GM23338 (cell line): ENCODE measurements at regions not wholly inside any gene's neighbourhood (a gene's known extent, or its start where the extent isn't known, plus 50 kb on each side); places are given as distances from the start of the nearest gene placed in this dataset.
A peak's percentile ranks its signal among the peaks of the same experiment; 100 is the strongest.

Source experiments
- ATAC-seq: fragments of 200-7000 bp; cut with Tn5 transposase; 3 replicates; pipeline ENCODE4 v1.9.1; 2020
- DNase-seq: peaks from one replicate; pipeline ENCODE4 v3.0.0-alpha.2; 2015; ENCODE audit warnings: low spot score
- H2AFZ ChIP-seq: fragments of 200-600 bp; sonication (generic); 2 replicates; pipeline ENCODE4 v1.8.0; 2016; ENCODE audit warnings: antibody characterized with exemption, mild to moderate bottlenecking, moderate library complexity
- H3F3A ChIP-seq: fragments of 200-600 bp; sonication (generic); replicated peaks from 2 replicates; pipeline ENCODE4 v1.8.0; 2017; ENCODE audit warnings: antibody characterized with exemption, mixed run types, low read depth
- H3K27ac ChIP-seq: fragments of 200-600 bp; sonication (generic); 2 replicates; pipeline ENCODE4 v1.6.1; 2016; ENCODE audit warnings: low read depth
- H3K27me3 ChIP-seq: fragments of 200-600 bp; sonication (generic); 2 replicates; pipeline ENCODE4 v1.8.0; 2016; ENCODE audit warnings: mild to moderate bottlenecking, mixed run types, moderate library complexity; ENCODE audit not compliant: insufficient read depth
- H3K36me3 ChIP-seq: fragments of 200-600 bp; sonication (generic); 2 replicates; pipeline ENCODE4 v1.8.0; 2016; ENCODE audit warnings: mild to moderate bottlenecking; ENCODE audit not compliant: insufficient read depth
- H3K4me1 ChIP-seq: fragments of 200-600 bp; sonication (generic); 2 replicates; pipeline ENCODE4 v1.8.0; 2016; ENCODE audit warnings: mild to moderate bottlenecking, moderate library complexity; ENCODE audit not compliant: insufficient read depth
- H3K4me2 ChIP-seq: fragments of 200-600 bp; sonication (generic); 2 replicates; pipeline ENCODE4 v1.7.1; 2017; ENCODE audit warnings: mixed run types
- H3K4me3 ChIP-seq: fragments of 200-600 bp; sonication (generic); 2 replicates; pipeline ENCODE4 v1.6.1; 2016; ENCODE audit warnings: mixed run types
- H3K79me2 ChIP-seq: fragments of 200-600 bp; sonication (generic); replicated peaks from 2 replicates; pipeline ENCODE4 v1.8.0; 2017; ENCODE audit warnings: mild to moderate bottlenecking; ENCODE audit not compliant: insufficient read depth
- H3K9me2 ChIP-seq: fragments of 200-600 bp; sonication (generic); 2 replicates; pipeline ENCODE4 v1.8.0; 2017; ENCODE audit not compliant: insufficient read depth
- H4K20me1 ChIP-seq: fragments of 200-600 bp; sonication (generic); replicated peaks from 2 replicates; pipeline ENCODE4 v1.8.0; 2017; ENCODE audit warnings: mild to moderate bottlenecking; ENCODE audit not compliant: insufficient read depth
- H3K27ac Mint-ChIP-seq: 2 replicates; pipeline ENCODE4 v1.8.0; 2020; ENCODE audit warnings: inconsistent platforms, mild to moderate bottlenecking, moderate library complexity, mixed read lengths
- H3K27me3 Mint-ChIP-seq: 3 replicates; pipeline ENCODE4 v1.8.0; 2022; ENCODE audit warnings: low read depth, mild to moderate bottlenecking, moderate library complexity, mixed read lengths, inconsistent platforms; ENCODE audit not compliant: insufficient read depth, poor library complexity
- H3K36me3 Mint-ChIP-seq: 3 replicates; pipeline ENCODE4 v1.8.0; 2021; ENCODE audit warnings: low read depth, mild to moderate bottlenecking, inconsistent platforms, moderate library complexity, mixed read lengths
- H3K4me1 Mint-ChIP-seq: 3 replicates; pipeline ENCODE4 v1.8.0; 2020; ENCODE audit warnings: mild to moderate bottlenecking, inconsistent platforms, mixed read lengths
- H3K4me3 Mint-ChIP-seq: 3 replicates; pipeline ENCODE4 v1.8.0; 2021; ENCODE audit warnings: moderate library complexity, mild to moderate bottlenecking, inconsistent platforms, mixed read lengths
- H3K9me3 Mint-ChIP-seq: 3 replicates; pipeline ENCODE4 v1.8.0; 2020; ENCODE audit warnings: moderate library complexity, mild to moderate bottlenecking, inconsistent platforms, mixed read lengths
- CREB1 ChIP-seq: fragments of 250-450 bp; sonication (Bioruptor Pico); IDR thresholded peaks from 2 replicates; pipeline ENCODE4 v1.5.0; 2020; ENCODE audit warnings: low read depth, mild to moderate bottlenecking, moderate library complexity
- CTCF ChIP-seq, 2 experiments: fragments of 200-600 bp in 1 of 2; sonication (generic) in 1 of 2; conservative IDR thresholded peaks; 2 replicates each; pipeline versions ENCODE4 v1.5.1 to v1.6.1; 2016 to 2017; ENCODE audit warnings: antibody characterized with exemption in 2 of 2, low read depth in 2 of 2, mild to moderate bottlenecking in 2 of 2, moderate library complexity in 1 of 2
- ETS1 ChIP-seq: IDR thresholded peaks from 2 replicates; pipeline ENCODE4 v1.6.1; 2016; ENCODE audit warnings: antibody characterized with exemption
- EZH2 ChIP-seq: fragments of 200-600 bp; sonication (generic); IDR thresholded peaks from one replicate; pipeline ENCODE4 v1.8.0; 2017; ENCODE audit warnings: antibody characterized with exemption, mild to moderate bottlenecking, low read depth; ENCODE audit not compliant: unreplicated experiment
- JUNB ChIP-seq: IDR thresholded peaks from one replicate; pipeline ENCODE4 v1.6.1; 2016; ENCODE audit warnings: antibody characterized with exemption; ENCODE audit not compliant: unreplicated experiment
- NANOG ChIP-seq: IDR thresholded peaks from 2 replicates; pipeline ENCODE4 v1.6.1; 2016; ENCODE audit warnings: antibody characterized with exemption, borderline replicate concordance
- POLR2AphosphoS5 ChIP-seq: IDR thresholded peaks from 2 replicates; pipeline ENCODE4 v1.6.1; 2016; ENCODE audit warnings: antibody characterized with exemption, low read depth
- REST ChIP-seq: IDR thresholded peaks from one replicate; pipeline ENCODE4 v1.6.1; 2018; ENCODE audit warnings: antibody characterized with exemption; ENCODE audit not compliant: unreplicated experiment
- STAT1 ChIP-seq: IDR thresholded peaks from one replicate; pipeline ENCODE4 v1.6.1; 2016; ENCODE audit warnings: antibody characterized with exemption; ENCODE audit not compliant: unreplicated experiment
- ZNF114 ChIP-seq: fragments of 250-450 bp; sonication (Bioruptor Pico); IDR thresholded peaks from 2 replicates; pipeline ENCODE4 v1.5.0; 2020; ENCODE audit warnings: mild to moderate bottlenecking, moderate library complexity
- ZNF331 ChIP-seq: fragments of 250-450 bp; sonication (Bioruptor Pico); IDR thresholded peaks from 2 replicates; pipeline ENCODE4 v1.5.0; 2020; ENCODE audit warnings: low read depth, mild to moderate bottlenecking, moderate library complexity
- ZNF462 ChIP-seq: fragments of 250-450 bp; sonication (Bioruptor Pico); IDR thresholded peaks from 2 replicates; pipeline ENCODE4 v1.5.0; 2020; ENCODE audit warnings: mild to moderate bottlenecking, moderate library complexity

- Histone ChIP-seq H3K79me2 (no peaks in the 10 kb centered on the region), H3K4me2 (no peak overlapping the region), H3K9me2 (no peaks in the 10 kb centered on the region; the same call in 1 of the 2 replicates), H3K27me3 (no peaks in the 10 kb centered on the region), H3K36me3 (no peaks in the 10 kb centered on the region), H4K20me1 (no peaks in the 10 kb centered on the region), H2AFZ (peak overlapping the region; percentile 64; the same call in 1 of the 2 replicates), H3K27ac (no peak overlapping the region), H3K4me1 (no peaks in the 10 kb centered on the region), H3K4me3 (no peak overlapping the region), H3F3A (no peaks in the 10 kb centered on the region)
- no peak overlapping the region for H3K4me3 Mint-ChIP-seq
- no peaks in the 10 kb centered on the region for H3K27me3 Mint-ChIP-seq
- H3K9me3 Mint-ChIP-seq = peaks cover 23% of the 10 kb centered on the region
- DNase-seq (no peak), ATAC-seq (no peak)
- no peak overlapping the region for H3K27ac Mint-ChIP-seq
- peaks cover 20% of the 10 kb centered on the region for H3K36me3 Mint-ChIP-seq
- H3K4me1 Mint-ChIP-seq = no peaks in the 10 kb centered on the region
- TF ChIP-seq ZNF114 (CRISPR knock-in tag) = no peak
- no peak for TF ChIP-seq CREB1 (CRISPR knock-in tag)
- no peak for TF ChIP-seq JUNB
- TF ChIP-seq EZH2 = no peak
- TF ChIP-seq STAT1 = no peak
- no peak for TF ChIP-seq ZNF462 (CRISPR knock-in tag)
- TF ChIP-seq CTCF (conservative IDR thresholded peaks at IDR 0.05; ENCODE audit: low read depth in 2 of 2) = no peak
- TF ChIP-seq ZNF331 (CRISPR knock-in tag) = no peak
- no peak for TF ChIP-seq POLR2AphosphoS5
- no peak for TF ChIP-seq ETS1
- TF ChIP-seq NANOG = no peak
- no peak for TF ChIP-seq REST
These were observed 121.4 kb downstream of the VGLL3 start for GRCh38 chr3:86869566-86869965.
